Heart left ventricle (tissue), 16 donors: ENCODE measurements at regions not wholly inside any gene's neighbourhood (a gene's known extent, or its start where the extent isn't known, plus 50 kb on each side); places are given as distances from the start of the nearest gene placed in this dataset.
A peak's percentile ranks its signal among the peaks of the same experiment; 100 is the strongest.

Experiments
- ATAC-seq, 4 donors: fragments of 200-7000 bp; cut with Tn5 transposase; one replicate each; pipeline ENCODE4 v1.9.1; 2020 to 2022; ENCODE audit warnings: moderate library complexity in 4 of 4, mild to moderate bottlenecking in 3 of 4, moderate number of reproducible peaks in 1 of 4
- DNase-seq, 5 donors: peaks; one replicate each; pipeline ENCODE4 v3.0.0-alpha.2; 2020
- H3K27ac ChIP-seq, 12 donors: fragments of 200-600 bp; sonication (generic) in 4 of 12; one replicate each; pipeline versions ENCODE4 v1.5.0 to v1.8.0; 2016 to 2022; ENCODE audit warnings: mild to moderate bottlenecking in 2 of 12
- H3K27me3 ChIP-seq, 9 donors: fragments of 200-600 bp; sonication (generic) in 2 of 9; one replicate each; pipeline versions ENCODE4 v1.5.1 to v1.8.0; 2016 to 2022; ENCODE audit warnings: mild to moderate bottlenecking in 3 of 9
- H3K36me3 ChIP-seq, 9 donors: fragments of 200-600 bp; sonication (generic) in 2 of 9; one replicate each; pipeline versions ENCODE4 v1.5.0 to v1.8.0; 2018 to 2022; ENCODE audit warnings: mild to moderate bottlenecking in 2 of 9
- H3K4me1 ChIP-seq, 12 donors: fragments of 200-600 bp; sonication (generic) in 4 of 12; one replicate each; pipeline versions ENCODE4 v1.5.0 to v1.8.0; 2016 to 2022; ENCODE audit warnings: mild to moderate bottlenecking in 3 of 12
- H3K4me3 ChIP-seq, 12 donors: fragments of 200-600 bp; sonication (generic) in 4 of 12; one replicate each; pipeline versions ENCODE4 v1.5.0 to v1.8.0; 2017 to 2022; ENCODE audit warnings: mild to moderate bottlenecking in 9 of 12, moderate library complexity in 4 of 12
- H3K9me3 ChIP-seq, 12 donors: fragments of 200-600 bp; sonication (generic) in 4 of 12; one replicate each; pipeline versions ENCODE4 v1.5.0 to v1.8.0; 2016 to 2022; ENCODE audit warnings: mild to moderate bottlenecking in 1 of 12
- POLR2A ChIP-seq, 2 donors: fragments of 450-650 bp; IDR thresholded peaks; one replicate each; pipeline ENCODE4 v1.6.1; 2017; ENCODE audit warnings: antibody characterized with exemption in 2 of 2, mild to moderate bottlenecking in 2 of 2, moderate library complexity in 2 of 2
- WGBS, 4 donors: extraction: QIAGEN DNeasy Blood & Tissue Kit in 2 of 4; methylation state at CpG; one replicate each; pipeline versions ENCODE4 v1.1.5 to v1.1.7; 2013 to 2018; 5-methylcytosine and 5-hydroxymethylcytosine counted together
- intact Hi-C, 10 donors: fragments of 100-400 bp; cut with DNase I; formaldehyde crosslinking; loops; one replicate each; pipeline versions ENCODE4 v1.11.1 to v1.14.2; 2022
- TF ChIP-seq, protein P1 (sequence below), 12 donors: fragments of 200-600 bp; sonication (generic) in 4 of 12; IDR thresholded peaks; one replicate each; pipeline versions ENCODE4 v1.5.0 to v1.8.0; 2018 to 2022; ENCODE audit warnings: antibody characterized with exemption in 12 of 12, mild to moderate bottlenecking in 5 of 12
- donor health status: ischemic (EF 13 %, LVEDD 7.1; RV severe dilation, severe dysfunction).
- donor health status: healthy with polysubstance abuse.
- donor health status: DM: no; HTN: yes; CAD: no.
- donor health status: DM: no; HTN: no; CAD: no.
- donor health status: ischemic (EF 25% LVEDD 6.9; RV normal size, moderate dysfunction).
- donor health status: ischemic (EF 25% LVEDD 5.7; RV mildly dilated, moderate dysfunction).
- donor health status: healthy.
- donor health status: DM: yes; HTN: yes; CAD: no.
- donor health status: ischemic (EF 35%, LVEDD 5.7; RV mildly dilated, moderate dysfunction).
- donor health status: nonischemic (EF 11% LVEDD 7.7; RV severe dilation, severe dysfunction).
- donor health status: DM: yes; HTN: yes; CAD: no.
- donor health status: PGD.
- donor health status: ischemic (EF 29% LVEDD 5.4; RV normal size, mild dysfunction).
- donor health status: nonischemic (EF 23%, LVEDD 6.1; RV moderate dilation, normal function).

DNA sequence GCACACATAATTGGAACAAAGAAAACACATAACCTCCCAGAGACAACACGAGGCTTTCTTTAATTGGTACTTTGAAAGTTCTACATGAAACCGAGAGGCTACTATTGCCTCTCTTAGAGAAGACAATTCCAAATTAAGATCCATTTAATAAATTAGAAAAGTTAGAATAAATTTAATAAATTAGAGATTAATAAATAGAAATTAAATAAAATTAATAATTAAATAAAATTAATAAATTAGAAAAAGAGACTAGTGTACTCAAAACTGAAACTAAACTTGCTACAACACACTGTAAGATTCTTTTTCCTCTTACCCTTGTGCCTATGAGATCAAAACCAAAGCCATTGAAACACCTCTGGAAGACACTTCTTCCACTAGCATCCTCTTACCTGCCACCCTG, 199.0 kb downstream of the URB2 start:
- Histone ChIP-seq H3K4me3 (no peak overlapping the region), H3K27ac (no peak overlapping the region), H3K9me3 (no peaks in the 10 kb centered on the region), H3K36me3 (no peaks in the 10 kb centered on the region), H3K4me1 (peaks cover 0 to 6% (median 0%) of the 10 kb centered on the region in 12 donors), H3K27me3 (no peaks in the 10 kb centered on the region)
- 86 to 94% (median 92%) methylated on average over 2 of the region's 2 CpGs for WGBS, 4 donors
- no peak for TF ChIP-seq POLR2A (IDR thresholded peaks at IDR 0.05)
- TF ChIP-seq, protein P1, sequence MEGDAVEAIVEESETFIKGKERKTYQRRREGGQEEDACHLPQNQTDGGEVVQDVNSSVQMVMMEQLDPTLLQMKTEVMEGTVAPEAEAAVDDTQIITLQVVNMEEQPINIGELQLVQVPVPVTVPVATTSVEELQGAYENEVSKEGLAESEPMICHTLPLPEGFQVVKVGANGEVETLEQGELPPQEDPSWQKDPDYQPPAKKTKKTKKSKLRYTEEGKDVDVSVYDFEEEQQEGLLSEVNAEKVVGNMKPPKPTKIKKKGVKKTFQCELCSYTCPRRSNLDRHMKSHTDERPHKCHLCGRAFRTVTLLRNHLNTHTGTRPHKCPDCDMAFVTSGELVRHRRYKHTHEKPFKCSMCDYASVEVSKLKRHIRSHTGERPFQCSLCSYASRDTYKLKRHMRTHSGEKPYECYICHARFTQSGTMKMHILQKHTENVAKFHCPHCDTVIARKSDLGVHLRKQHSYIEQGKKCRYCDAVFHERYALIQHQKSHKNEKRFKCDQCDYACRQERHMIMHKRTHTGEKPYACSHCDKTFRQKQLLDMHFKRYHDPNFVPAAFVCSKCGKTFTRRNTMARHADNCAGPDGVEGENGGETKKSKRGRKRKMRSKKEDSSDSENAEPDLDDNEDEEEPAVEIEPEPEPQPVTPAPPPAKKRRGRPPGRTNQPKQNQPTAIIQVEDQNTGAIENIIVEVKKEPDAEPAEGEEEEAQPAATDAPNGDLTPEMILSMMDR (IDR thresholded peaks at IDR 0.05), result no peak
- no peak for DNase-seq
- intact Hi-C loops, result loop anchor here in 1 of 10 donors (10.0 kb wide), 1 partner anchor 50 kb away; no protein-coding TSS in a partner anchor
- no peak for ATAC-seq

DNA sequence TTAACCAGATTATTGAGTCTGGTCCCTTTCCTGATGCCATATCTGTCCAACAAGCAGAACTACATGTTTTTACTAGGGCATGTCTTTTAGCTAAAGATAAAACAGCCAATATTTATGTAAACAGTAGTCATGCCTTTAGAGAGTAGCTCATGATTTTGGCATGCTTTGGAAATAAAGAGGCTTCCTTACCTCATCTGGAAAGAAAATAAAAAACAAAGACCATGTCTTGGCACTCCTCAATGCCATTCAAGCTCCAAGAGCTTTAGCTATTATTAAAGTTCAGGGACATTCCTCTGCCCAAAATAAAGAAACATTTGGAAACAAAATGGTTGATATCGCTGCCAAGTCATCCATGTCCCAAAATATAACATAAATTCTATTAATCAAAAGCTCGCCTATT, 202.4 kb downstream of the URB2 start:
- H3K9me3 ChIP-seq, result no peaks in the 10 kb centered on the region
- H3K27ac ChIP-seq, result no peak overlapping the region
- intact Hi-C loops, result loop anchor here in 1 of 10 donors (10.0 kb wide), 1 partner anchor 54 kb away; no protein-coding TSS in a partner anchor
- H3K27me3 ChIP-seq, result no peaks in the 10 kb centered on the region
- TF ChIP-seq POLR2A (IDR thresholded peaks at IDR 0.05), result no peak
- TF ChIP-seq, protein P1 (IDR thresholded peaks at IDR 0.05), result no peak
- DNase-seq (no peak), ATAC-seq (peak in 2 of 4 donors; percentile 32 to 79)
- no peaks in the 10 kb centered on the region for H3K36me3 ChIP-seq
- H3K4me3 ChIP-seq, result no peak overlapping the region
- peaks cover 0 to 6% (median 0%) of the 10 kb centered on the region in 12 donors for H3K4me1 ChIP-seq
- WGBS, 4 donors, result 44 to 67% (median 46%) methylated on average over 2 of the region's 2 CpGs

DNA sequence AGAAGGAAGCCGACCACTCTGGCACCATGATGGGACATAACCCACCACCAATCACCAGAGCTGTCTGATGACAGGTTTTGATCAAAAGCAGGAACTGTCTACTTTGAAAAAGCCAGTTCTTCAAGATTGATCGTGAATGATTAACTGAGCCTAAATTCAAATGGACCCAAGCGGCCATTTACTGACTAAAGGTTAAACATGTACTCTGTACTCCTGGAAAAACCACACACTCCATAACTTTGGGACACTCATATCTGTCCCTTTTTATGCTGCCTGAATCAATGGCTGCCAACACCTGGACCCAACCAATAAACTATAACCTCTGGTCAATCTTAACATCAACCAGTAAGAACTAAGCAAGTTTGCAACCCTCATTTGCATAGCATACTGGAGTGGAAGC, 206.6 kb downstream of the URB2 start:
- TF ChIP-seq, protein P1 (IDR thresholded peaks at IDR 0.05), result no peak
- TF ChIP-seq POLR2A (IDR thresholded peaks at IDR 0.05), result no peak
- intact Hi-C loops, result loop anchor here in 1 of 10 donors (10.0 kb wide), 1 partner anchor 382 kb away; no protein-coding TSS in a partner anchor
- Histone ChIP-seq H3K27me3 (peaks cover 0 to 5% (median 0%) of the 10 kb centered on the region in 9 donors), H3K9me3 (no peaks in the 10 kb centered on the region), H3K27ac (no peak overlapping the region), H3K4me1 (peaks cover 0 to 6% (median 0%) of the 10 kb centered on the region in 12 donors), H3K36me3 (no peaks in the 10 kb centered on the region), H3K4me3 (no peak overlapping the region)
- 89 to 93% (median 92%) methylated on average over 3 of the region's 3 CpGs for WGBS, 4 donors
- no peak for DNase-seq
- ATAC-seq, result no peak

DNA sequence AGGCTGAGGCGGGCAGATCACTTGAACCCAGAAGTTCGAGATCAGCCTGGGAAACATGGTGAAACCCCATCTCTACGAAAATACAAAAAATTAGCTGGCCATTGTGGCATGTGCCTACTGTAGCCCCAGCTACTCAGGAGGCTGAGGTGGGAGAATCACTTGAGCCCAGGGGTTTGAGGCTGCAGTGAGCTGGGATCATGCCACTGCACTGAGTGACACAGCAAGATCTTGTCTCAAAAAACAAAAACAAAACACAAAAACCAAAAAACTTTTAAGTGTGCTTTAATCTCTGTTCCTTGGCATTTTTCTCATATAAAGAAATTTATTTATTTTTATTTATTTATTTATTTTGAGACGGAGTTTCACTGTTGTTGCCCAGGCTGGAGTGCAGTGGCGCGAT, 208.2 kb downstream of the URB2 start:
- no peaks in the 10 kb centered on the region for H3K36me3 ChIP-seq
- H3K9me3 ChIP-seq, result no peaks in the 10 kb centered on the region
- peaks cover 0 to 5% (median 0%) of the 10 kb centered on the region in 9 donors for H3K27me3 ChIP-seq
- WGBS, 4 donors, result 91 to 95% (median 92%) methylated on average over 6 of the region's 6 CpGs
- DNase-seq (no peak), ATAC-seq (no peak)
- TF ChIP-seq, protein P1 (IDR thresholded peaks at IDR 0.05), result no peak
- TF ChIP-seq POLR2A (IDR thresholded peaks at IDR 0.05), result no peak
- H3K4me1 ChIP-seq, result no peaks in the 10 kb centered on the region
- no peak overlapping the region for H3K4me3 ChIP-seq
- H3K27ac ChIP-seq, result no peak overlapping the region
- intact Hi-C loops, result loop anchor here in 1 of 10 donors (10.0 kb wide), 1 partner anchor 381 kb away; no protein-coding TSS in a partner anchor
